HG02870 (cell line): ENCODE measurements at regions not wholly inside any gene's neighbourhood (a gene's known extent, or its start where the extent isn't known, plus 50 kb on each side); places are given as distances from the start of the nearest gene placed in this dataset.

Source experiments
- ATAC-seq: cut with Tn5 transposase; IDR thresholded peaks from one replicate; pipeline ENCODE4 v1.9.1; 2021; ENCODE audit warnings: mild to moderate bottlenecking, moderate library complexity; ENCODE audit not compliant: unreplicated experiment

DNA sequence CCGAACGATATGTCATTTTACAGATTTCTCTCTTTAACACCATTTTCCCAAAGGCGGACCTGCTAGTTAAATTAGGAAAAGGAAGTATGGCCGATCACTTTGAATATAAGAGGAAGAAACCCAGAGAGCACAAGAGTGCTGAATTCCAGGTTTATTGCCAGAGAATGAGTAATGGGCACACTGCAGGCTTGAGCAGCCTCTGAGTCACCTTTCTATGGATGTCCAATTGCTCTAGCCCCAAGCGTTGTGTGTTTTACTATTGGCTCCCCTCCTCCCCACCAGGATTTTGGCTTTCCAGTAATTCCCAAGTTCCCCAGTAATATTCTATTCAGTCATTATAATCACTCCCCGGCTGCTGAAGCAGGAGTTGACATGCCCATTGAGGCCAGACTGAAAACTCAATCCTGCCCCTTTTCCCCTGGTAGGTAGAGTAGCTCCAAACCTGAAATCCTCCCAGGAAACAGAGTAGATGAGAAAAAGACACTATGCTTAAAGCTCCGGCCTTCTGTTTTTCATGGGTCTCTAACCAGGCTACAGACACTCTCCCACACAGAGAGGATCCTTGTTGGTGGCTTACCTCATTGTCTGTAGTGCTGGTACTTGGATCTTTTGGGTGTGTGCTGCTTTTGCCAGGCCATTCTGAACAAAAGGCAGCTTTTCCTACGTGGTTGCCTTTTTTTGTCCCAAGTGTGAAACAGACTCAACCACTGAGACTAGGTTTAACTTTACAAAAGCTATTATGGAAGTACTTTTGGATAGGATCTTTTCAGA, 704.3 kb upstream of the FLRT2 start:
- no peak for ATAC-seq

DNA sequence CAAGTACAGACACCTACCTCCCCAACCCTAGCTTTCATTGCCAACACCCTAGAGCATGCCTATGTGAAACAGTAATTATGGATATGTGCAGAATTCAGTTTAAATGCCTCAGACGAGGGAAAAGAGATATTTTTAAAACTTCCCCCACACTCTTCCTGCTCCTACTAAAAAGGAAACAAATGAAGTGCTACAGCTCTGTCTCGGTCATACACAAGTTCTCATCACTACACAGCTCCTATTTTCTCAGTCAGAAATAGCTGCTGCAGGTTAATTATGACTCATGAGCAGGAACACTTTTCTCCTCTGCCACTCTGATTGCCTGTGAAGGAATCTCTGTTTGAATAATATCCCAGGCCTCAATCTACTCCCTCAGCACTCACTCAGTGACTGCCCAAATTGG, 703.6 kb upstream of the FLRT2 start:
- ATAC-seq: no peak

DNA sequence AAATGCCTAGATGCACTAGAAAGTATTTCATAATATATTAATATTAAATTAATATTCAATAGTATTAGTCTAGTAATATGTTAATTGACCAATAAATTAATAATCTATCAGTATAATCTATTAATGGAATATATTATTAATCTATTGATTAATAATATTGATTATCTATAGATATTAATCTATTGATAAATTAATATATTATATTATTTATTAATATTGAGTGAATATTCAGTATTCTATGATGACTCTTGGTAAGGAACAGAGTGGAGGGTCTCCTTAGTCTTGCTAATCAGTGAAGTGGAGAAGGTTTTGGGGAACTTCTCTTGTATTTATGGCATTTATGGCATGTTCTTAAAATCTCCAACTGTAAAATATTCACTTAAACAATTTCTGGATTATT, 679.3 kb upstream of the FLRT2 start:
- no peak for ATAC-seq

DNA sequence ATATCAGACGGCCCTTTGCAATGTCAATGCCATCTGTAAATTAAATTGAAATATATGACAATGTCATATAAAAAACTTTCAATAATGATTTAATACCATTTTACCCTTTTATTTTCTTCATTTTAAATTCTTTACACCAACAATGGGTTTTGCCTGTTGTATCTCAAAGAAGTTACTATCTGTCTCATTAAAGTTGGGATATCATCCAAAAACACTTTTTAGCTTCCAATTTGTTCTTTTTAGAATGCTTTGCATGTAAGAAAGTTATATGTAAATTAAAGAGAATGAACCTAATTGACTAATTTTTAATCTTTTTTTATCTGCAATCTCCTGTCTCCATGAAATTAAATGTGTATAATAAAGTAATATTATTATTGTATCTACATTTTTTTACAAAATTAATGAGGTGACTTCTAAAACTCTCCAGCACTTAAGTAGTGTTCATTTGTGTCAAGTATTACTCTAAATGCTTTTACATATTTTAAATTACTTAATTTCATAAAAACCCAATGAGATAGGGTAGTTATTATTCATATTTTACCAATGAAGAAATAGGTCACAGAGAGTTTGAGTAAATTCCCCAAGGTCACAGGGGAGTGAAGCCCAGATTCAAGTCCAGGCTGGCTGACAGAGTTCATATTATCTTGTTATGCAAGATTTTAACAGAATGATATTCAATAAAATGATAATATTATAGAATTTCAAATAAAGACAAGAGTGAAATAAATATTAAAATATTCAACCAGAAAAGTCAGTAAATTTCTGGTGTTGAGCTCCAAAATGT, 673.0 kb upstream of the FLRT2 start:
- no peak for ATAC-seq

DNA sequence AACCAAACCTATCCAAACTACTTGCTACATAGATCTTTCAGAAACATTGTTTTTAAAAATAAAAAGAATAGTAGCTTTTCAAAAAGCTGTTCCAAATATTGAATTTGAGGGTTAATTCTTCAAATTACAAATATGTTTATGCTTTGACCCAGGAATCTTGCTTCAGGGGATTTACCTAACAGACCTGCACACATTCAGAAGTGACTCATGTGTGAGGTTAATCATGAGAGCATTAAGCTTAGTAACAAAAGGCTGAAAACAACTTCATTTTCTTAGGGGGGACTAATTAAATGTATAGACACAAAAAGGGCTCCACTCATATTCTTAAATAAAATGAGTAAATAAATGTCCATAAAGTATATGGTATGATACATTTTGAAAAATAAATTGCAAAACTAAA, 672.4 kb upstream of the FLRT2 start:
- no peak for ATAC-seq

DNA sequence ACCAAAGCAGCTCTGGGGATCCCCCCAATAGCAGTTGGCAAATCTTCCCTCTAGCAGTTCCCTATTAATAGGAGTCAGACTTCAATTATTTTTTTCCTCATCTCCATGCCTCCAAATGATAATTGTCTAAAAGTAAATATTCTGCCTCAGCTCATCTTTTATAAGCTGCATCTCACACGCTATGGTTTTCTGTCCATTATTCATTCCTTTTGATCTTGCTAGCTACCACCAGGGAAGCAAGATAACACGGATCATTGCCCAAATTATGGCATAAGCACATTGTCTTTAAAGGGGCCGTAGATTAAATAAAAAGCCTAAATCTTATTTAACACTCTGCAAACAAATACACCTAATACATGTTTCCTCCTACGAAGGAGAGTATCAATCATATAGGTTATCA, 670.8 kb upstream of the FLRT2 start:
- ATAC-seq: no peak

DNA sequence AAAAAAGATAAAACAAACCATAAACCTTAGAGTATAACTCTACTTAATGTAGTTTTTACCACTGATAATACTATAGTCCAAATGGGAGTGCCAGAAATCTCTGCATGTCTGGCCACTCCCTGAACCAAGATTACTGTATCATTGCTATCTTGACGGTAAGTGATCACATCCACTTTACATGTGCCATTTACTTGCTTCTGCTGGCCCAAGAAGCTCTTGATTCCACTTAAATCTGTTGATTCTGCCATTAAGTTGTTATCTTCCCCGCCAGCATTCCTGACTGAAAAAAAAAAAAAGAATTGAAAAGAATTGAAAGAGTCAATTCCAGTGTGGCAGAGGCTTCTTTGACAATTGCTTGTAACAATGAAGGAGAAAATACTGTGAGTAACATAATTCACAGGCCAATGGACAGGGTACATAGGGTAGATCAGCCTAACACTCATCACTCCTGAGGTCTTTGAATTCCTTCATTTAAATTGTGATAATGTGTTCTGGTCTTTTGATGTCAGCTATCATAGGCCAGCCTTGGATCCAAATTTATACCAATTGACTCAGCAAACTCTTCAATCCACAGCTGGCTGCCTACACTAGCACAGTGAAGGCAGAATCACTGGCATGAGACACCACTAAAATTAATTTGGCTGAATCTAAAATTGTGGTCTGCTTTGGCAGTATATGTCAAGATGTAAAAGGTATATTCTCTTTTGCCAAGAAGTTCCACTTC, 665.2 kb upstream of the FLRT2 start:
- no peak for ATAC-seq

DNA sequence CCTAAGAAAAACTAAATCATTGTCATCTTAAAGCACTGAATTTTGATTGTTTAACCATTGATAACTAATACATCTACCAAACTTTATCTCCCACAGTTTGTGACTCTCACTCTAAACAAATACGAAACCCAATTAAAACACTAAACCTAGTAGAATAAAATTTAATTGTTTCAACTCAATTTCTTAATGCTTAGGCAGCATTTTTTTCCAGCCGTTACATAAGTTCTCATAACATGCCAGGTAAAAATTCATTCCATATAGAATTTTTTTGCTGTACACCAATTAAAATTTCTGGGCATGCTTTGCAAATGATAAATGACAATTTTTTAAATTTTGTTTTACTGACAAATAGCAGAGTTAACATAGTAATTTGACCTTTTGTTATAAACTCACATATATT, 658.2 kb upstream of the FLRT2 start:
- no peak for ATAC-seq

DNA sequence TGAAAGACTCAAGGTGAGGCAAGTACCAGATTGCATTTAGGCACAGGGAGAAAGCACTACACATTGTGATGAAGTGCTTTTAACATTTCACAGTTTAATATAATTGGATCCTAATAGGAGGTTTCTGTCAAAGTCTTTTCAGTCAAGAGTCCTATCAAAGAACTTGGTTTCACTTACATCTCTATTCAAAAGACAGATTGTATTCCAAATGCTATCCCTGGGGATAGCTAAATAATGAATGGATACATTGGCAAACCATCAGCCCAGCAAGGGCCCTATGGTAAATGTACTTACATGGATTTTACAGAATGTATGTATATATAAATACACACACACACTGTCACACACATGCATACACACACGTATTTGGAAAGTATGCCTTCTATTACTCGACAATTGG, 655.5 kb upstream of the FLRT2 start:
- no peak for ATAC-seq

DNA sequence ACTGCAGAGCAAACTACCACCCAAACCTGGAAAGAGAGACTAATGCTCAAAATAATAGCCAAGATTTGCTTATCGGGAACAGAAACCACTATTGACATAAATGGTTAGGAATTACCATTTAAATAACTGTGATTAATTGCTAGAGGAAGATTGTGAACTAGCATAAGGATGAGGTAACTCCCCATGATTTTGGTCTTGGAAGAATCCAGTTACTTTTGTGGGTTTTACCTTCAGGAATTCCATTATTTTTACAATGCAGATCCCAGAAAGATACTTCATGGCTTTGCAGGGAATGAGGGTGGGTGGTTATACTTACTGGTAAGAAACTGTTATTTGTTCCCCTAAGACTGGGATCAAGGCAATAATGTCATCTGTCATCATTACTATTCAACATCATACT, 652.9 kb upstream of the FLRT2 start:
- ATAC-seq: no peak

DNA sequence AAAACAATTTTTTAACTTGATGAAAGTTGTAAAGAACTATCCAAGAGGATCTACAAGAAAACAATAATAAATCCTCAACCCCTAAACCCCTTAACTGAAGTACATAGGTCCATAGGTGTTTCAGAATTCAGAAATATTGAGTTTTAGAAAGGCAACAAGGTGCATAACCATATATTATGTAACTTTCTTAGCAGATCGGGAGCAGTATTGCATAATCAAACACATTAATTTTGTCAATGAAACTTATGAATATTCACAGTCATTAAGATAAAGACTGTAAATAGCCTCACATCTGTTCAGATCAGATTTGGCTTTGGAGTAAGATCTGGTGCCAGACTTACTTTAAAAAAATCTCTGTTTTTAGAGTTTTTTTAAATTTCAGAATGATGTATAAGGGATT, 647.1 kb upstream of the FLRT2 start:
- no peak for ATAC-seq

DNA sequence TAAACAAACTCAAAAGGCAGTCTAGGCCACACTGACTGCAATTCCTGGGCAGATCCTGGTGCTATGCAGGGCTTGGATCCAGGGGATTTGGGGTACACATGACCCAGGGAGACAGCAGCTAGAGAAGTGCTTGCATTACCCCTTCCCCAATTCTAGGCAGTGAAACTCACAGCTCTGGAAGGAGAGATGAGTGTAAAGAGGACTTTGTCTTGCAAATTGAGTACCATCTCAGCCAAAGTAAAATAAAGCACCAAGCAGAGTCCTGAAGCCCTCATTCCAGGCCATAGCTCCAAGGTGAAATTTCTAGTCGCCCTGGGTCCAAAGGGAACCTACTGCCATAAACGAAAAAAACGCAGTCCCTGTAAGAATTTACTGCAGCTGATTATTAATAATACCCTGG, 644.9 kb upstream of the FLRT2 start:
- no peak for ATAC-seq

DNA sequence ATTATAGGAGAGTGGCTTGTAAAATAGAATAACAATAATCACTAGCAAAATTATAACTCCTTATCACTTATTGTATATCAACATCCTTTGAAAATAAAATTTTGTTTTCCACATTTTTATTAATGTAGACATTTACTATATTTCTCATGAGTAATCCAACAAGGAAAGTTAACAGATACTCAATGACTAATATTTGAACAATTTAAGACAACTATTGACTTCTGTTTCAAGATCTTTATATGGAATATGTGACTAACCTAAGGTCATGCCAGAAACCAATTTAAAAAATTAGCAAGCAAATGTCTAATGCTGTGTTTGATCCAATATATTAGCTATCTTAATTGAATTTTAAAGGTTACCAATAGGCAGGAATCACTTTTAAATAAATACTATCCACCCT, 638.5 kb upstream of the FLRT2 start:
- no peak for ATAC-seq

DNA sequence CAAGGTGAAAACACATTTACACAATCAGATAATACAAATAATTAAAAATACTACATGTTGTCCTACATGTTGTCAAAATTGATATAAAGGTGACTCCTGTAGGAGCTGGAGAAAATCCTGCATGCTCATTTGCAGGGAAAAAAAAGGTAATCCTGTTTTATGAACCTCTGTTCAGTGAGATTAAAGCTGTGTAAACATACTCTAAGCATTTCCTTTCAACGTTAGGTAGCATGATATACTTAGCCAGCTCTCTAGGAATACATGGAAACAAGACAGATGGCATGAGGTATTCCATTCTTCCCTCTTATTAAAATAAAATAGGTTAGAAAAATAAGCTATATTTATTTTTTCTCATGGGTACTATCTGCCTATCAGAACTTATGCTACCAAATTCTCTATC, 635.7 kb upstream of the FLRT2 start:
- no peak for ATAC-seq

DNA sequence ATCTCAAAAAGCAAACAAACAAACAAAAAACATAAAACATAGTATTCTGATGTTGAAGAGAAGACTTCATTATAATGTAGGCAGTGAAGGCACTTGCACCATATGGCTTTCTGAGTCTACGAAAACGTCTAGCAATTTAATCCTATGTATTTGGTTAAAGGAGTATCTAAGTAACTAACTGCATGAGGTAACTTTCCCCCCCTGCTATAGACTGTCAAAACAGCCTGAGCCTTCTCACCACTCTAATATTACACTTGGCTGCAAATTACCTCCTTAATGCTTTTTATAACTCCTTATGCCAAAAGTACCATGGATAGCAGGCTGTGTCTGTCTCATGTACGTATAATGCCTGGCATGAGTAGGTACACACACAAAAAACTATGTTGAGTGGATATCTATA, 607.6 kb upstream of the FLRT2 start:
- ATAC-seq: no peak

DNA sequence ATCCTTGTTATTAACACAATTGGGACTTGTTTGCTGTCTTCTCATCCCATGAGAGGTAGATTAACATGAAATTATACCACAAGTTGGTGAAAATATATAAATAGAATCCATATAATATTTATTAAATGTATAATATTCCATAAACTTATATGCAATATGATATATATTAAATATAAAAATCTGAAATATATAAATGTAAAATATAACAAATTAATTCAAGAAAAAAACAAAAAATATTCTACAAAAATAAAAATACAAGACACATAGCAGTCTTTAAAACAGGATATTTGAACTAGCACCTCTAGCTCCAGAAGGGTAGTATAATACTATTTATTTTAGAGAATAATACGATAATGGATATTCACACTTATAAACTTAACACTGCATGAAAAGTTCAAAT, 603.3 kb upstream of the FLRT2 start:
- ATAC-seq: no peak

DNA sequence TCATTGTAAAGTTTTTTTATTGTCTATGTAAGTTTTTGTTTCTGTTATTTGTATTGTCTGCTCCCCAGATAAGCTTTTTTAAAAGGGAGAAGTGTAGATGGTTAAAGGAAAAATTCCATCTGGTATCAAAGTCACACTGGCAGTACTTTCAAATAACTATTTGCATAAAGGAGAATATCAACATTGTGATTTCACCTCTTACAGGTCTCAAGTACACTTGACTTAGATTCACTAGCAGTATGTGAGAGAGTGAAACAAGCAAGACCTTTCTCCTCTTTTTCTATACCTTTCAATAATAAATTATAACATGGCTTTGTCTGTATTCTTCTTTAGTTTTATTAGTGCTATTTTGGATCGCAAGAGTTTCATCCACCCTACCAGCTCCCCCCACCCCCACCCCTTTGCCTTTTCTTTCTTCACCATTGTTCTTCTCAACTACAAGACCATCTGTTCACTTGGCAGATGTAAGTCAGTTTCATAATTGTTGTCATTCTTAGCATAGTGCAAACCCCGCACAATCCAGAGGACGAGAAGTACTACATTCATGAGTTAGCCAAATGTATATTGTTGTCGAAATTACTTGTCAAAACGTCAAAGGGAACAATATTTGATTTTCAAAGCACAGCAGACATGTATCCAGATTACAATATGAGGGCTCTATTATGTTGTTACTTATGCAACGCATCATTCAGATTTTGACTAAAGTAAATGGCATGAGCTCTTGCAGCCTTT, 602.7 kb upstream of the FLRT2 start:
- no peak for ATAC-seq

DNA sequence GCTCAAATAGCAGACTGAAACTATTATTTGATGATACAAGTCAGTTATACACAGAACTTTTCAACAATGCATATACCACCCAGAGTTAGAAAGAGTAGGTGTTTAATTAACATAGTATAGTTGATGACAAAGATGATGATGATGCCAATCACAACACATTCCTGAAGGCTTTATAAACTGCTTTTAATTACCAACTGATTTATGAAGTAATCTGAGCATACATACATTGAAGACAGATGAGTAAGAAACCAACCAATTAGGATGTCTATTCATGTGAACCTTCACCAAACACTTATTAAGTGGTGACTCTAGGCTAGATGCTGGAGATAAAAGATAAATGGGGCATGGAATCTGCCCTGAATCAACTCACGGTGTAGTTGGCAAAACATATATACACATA, 600.9 kb upstream of the FLRT2 start:
- ATAC-seq: no peak

DNA sequence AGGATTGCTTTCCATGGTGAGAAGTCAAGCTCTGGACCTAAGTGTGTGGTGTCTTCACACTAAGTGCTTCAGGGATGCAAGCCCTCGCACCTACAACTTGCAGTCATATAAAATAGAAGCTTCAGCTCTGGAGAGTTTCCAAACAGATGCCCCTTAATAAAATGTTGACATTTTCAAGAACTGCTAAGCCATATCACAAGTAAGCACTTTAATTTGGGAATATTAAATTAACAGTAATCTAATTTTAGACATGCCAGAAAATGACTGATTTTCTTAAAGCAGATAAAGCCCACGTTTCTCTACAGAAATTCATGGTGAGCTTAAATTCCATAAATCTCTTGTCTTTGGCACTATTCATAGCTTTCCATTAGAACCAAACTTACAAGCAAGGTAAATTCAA, 600.1 kb upstream of the FLRT2 start:
- no peak for ATAC-seq

DNA sequence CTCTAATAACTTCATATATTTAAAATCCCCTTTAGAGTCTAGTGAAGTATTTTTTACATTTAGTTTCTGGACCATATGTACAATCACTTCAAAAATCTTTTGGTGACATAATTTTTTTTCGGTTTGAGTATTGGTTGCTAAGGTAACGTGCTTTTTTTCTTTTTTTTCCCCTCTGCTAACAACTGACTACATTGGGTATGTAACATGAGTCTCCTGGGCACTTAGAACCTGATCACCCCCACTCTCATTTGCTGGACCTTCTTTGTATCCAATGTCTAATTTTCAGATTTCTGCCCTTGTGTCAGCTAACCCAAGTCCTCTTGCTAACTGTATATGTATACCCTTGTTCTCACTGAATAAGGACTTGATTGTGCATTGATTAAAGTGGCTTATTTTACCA, 592.9 kb upstream of the FLRT2 start:
- no peak for ATAC-seq

DNA sequence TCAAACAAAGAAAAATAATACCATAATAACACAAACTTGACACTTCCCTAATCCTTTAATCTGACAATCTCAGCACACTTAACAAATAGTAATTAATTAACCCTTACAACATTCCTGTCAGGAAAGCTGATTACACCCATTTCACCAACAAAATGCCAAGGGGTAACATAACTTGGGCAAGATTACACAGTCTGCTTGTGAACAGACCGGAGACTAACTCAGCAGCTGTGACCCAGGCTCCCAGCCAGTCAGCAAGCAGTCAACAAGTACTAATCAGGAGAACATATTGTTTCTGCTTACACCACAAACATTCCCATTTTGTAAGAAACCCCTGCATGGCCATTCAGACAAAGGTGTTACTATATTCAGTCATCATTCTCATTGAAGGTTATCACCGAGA, 592.5 kb upstream of the FLRT2 start:
- no peak for ATAC-seq
